Parathyroid adenoma (tissue), 2 donors: ENCODE measurements at regions not wholly inside any gene's neighbourhood (a gene's known extent, or its start where the extent isn't known, plus 50 kb on each side); places are given as distances from the start of the nearest gene placed in this dataset.

Source experiments
- H2AFZ ChIP-seq: fragments of 300-600 bp; sonication (generic); one replicate; pipeline ENCODE4 v1.7.0; 2017; ENCODE audit warnings: antibody characterized with exemption, mild to moderate bottlenecking
- H3K27ac ChIP-seq: fragments of 300-600 bp; sonication (generic); one replicate; pipeline ENCODE4 v1.7.0; 2017
- H3K27me3 ChIP-seq: fragments of 300-600 bp; sonication (generic); one replicate; pipeline ENCODE4 v1.7.0; 2017; ENCODE audit warnings: low read length; ENCODE audit not compliant: control insufficient read depth, insufficient read depth
- H3K36me3 ChIP-seq: fragments of 300-600 bp; sonication (generic); one replicate; pipeline ENCODE4 v1.7.0; 2017; ENCODE audit warnings: low read length; ENCODE audit not compliant: control insufficient read depth, insufficient read depth
- H3K4me1 ChIP-seq: fragments of 300-600 bp; sonication (generic); one replicate; pipeline ENCODE4 v1.7.0; 2017; ENCODE audit warnings: control low read depth
- H3K4me2 ChIP-seq: fragments of 300-600 bp; sonication (generic); one replicate; pipeline ENCODE4 v1.7.0; 2017; ENCODE audit warnings: low read length
- H3K4me3 ChIP-seq: fragments of 300-600 bp; sonication (generic); one replicate; pipeline ENCODE4 v1.7.0; 2017; ENCODE audit warnings: low read depth, low read length
- H3K79me2 ChIP-seq: fragments of 300-600 bp; sonication (generic); one replicate; pipeline ENCODE4 v1.7.0; 2017; ENCODE audit warnings: control low read depth
- H3K9ac ChIP-seq: fragments of 300-600 bp; sonication (generic); one replicate; pipeline ENCODE4 v1.7.0; 2017; ENCODE audit warnings: mild to moderate bottlenecking
- H3K9me3 ChIP-seq: fragments of 300-600 bp; sonication (generic); one replicate; pipeline ENCODE4 v1.7.0; 2017; ENCODE audit warnings: low read length; ENCODE audit not compliant: control insufficient read depth
- CTCF ChIP-seq: fragments of 300-600 bp; sonication (generic); IDR thresholded peaks from one replicate; pipeline ENCODE4 v1.7.0; 2017; ENCODE audit warnings: antibody characterized with exemption, mild to moderate bottlenecking
- donor health status: primary hyperparathyroidism.

GRCh38 chr2:40824278-40824677 lies 372.4 kb upstream of the SLC8A1 start:
- Histone ChIP-seq H3K9me3 (no peaks in the 10 kb centered on the region), H3K4me1 (no peaks in the 10 kb centered on the region), H3K36me3 (no peaks in the 10 kb centered on the region), H3K9ac (no peak overlapping the region), H3K27ac (no peak overlapping the region), H3K4me3 (no peak overlapping the region), H3K27me3 (no peaks in the 10 kb centered on the region), H2AFZ (no peak overlapping the region), H3K4me2 (no peak overlapping the region), H3K79me2 (no peaks in the 10 kb centered on the region)
- TF ChIP-seq CTCF = no peak

- no peak overlapping the region for H3K27ac ChIP-seq
These were observed 375.5 kb upstream of the SLC8A1 start for GRCh38 chr2:40827392-40827791.

GRCh38 chr2:40831321-40831873 lies 379.5 kb upstream of the SLC8A1 start:
- Histone ChIP-seq H3K79me2 (no peaks in the 10 kb centered on the region), H3K27me3 (no peaks in the 10 kb centered on the region), H3K9ac (no peak overlapping the region), H3K4me2 (no peak overlapping the region), H3K9me3 (no peaks in the 10 kb centered on the region), H2AFZ (no peak overlapping the region), H3K4me3 (no peak overlapping the region), H3K27ac (no peak overlapping the region), H3K4me1 (no peaks in the 10 kb centered on the region), H3K36me3 (no peaks in the 10 kb centered on the region)
- no peak for TF ChIP-seq CTCF

More at GRCh38 chr2:40827392-40827791, 375.5 kb upstream of the SLC8A1 start:
- no peaks in the 10 kb centered on the region for H3K27me3 ChIP-seq
- no peaks in the 10 kb centered on the region for H3K36me3 ChIP-seq
- no peaks in the 10 kb centered on the region for H3K4me1 ChIP-seq
- no peak overlapping the region for H3K9ac ChIP-seq
- H3K9me3 ChIP-seq = no peaks in the 10 kb centered on the region
- no peak overlapping the region for H3K4me2 ChIP-seq
- H2AFZ ChIP-seq = no peak overlapping the region
- H3K4me3 ChIP-seq = no peak overlapping the region
- H3K79me2 ChIP-seq = no peaks in the 10 kb centered on the region
- TF ChIP-seq CTCF = no peak

GRCh38 chr2:40841856-40842255 lies 390.0 kb upstream of the SLC8A1 start:
- Histone ChIP-seq H3K27ac (no peak overlapping the region), H3K9me3 (no peaks in the 10 kb centered on the region), H3K79me2 (no peaks in the 10 kb centered on the region), H3K4me2 (no peak overlapping the region), H3K9ac (no peak overlapping the region), H3K36me3 (no peaks in the 10 kb centered on the region), H3K27me3 (no peaks in the 10 kb centered on the region), H3K4me1 (no peaks in the 10 kb centered on the region), H3K4me3 (no peak overlapping the region), H2AFZ (no peak overlapping the region)
- TF ChIP-seq CTCF = no peak
